ENCODE measurements at regions not wholly inside any gene's neighbourhood (a gene's known extent, or its start where the extent isn't known, plus 50 kb on each side); places are given as distances from the start of the nearest gene placed in this dataset.

DNA sequence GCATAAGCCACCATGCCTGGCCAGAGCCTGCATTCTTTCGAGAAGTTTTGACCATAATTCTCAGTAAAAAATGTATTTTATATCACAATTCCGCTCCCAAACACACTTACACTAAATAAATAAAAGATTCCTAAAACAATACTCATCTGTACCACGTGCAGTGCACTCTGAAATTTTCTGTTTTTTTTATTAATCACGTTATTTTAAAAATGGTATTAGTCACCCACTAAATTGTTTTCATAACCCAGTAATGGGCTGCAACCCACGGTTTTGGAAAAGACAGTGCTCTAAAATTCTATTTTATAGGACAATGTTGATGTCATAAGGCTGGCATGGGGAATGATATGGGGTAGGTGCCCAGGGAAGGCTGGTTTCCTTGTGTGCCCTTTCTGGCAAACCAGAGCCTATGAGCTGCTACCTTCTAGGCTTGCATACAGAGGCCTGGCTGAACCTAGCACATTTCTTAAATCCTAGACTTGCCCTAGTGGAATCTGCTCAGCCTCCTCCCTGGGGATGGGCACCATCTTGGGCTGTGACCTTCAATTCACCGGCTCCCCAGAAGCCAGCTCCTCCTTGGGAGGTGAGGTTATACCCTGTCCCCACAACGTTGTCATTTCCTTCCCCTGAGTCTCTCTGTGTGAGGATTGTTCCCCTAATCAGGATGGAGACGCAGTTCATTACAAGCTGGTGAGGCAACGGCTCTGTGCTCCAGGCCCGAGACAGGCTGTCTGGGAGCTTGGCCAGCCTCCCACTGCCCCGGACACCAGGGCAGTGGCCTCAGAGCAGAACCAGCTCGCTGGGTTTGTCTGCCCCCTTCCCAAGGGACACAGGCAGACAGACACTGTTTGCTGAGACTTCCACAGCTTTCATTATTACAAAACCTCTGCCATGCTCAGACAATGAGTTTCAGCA is 116.5 kb upstream of the NAV2 start:
- no peak for DNase-seq (ENCODE audit: low read depth)

DNA sequence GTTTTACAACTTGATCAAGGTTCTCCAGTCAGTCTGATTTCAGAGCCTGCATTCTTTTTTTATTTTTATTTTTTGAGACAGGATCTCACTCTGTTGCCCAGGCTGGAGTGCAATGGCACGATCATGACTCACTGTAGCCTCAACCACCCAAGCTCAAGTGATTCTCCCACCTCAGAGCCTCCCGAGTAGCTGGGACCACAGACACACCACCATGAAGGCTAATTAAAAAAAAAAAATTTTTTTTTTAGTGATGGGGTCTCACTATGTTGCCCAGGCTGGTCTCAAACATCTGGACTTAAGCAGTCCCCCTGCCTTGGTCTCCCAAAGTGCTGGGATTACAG is 117.2 kb upstream of the NAV2 start:
- DNase-seq (ENCODE audit: low read depth), result no peak

DNA sequence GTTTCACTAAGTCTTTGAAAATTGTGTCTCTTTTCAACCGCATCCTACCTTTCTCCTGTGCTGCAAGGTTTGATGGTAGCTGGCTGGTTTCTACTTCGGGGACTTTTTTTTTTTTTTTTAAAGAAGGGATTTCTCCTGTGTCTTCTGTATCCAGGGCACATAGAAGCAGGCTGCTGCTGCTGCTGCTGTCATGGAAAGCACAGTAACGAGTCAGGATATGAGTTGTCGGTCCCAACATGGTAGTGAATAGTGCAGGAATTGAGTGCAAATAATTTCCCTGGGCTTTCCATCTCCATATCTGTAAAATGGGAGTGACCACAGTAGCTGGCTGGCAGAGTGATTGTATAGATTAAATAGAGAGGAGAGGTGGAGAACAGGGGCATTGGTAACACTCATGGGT is 118.3 kb upstream of the NAV2 start:
- no peak for DNase-seq (ENCODE audit: low read depth)

DNA sequence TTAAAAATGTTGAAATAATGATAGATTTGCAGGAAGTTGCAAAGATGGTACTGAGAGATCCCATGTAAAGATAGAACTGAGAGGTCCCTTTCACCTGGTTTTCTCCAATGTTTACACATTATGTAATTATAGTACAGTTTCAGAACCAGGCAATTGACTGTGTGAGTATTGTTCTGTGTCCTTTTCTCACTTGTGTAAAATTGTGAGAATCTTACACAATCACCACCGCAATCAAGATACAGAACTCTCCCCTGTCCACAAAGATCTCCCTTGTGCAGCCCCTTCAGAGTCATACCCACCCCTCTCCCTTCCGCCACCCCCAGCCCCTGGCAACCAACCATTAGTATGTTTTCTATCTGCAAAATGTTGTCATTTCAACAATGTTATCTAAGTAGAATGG is 119.8 kb upstream of the NAV2 start:
- no peak for DNase-seq (ENCODE audit: low read depth)

DNA sequence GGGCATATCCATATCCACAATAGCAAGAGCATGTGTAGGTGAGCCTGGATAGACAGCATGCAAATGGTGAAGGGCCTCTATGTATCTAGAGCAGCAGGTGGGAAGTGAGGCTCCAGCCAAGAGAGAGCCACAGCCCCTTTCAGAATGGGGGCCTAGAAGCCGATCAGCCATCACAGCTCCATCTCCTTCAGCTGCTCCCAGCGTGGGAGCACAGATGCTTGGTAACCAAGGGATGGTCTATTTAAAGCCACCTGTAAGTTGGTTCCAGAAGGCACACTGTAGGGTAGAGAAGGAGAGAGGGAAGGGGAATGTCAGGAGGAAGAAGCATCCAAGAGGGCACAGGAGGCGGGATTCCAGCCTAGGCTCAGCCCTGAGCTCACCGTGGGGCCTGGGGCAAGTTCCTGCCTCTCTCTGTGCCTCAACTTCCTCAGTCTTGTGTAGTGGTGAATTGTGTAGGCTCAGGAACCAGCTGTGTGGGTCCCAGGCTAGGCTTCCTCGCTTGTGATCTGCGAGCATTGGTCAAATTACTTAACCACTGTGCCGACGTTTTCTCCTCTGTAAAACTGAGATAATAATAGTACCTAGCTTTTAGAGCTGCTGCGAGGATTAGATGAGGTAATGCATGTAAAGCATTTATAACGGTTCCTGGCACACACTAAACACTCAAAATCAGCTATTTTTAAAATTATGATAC is 122.9 kb upstream of the NAV2 start:
- no peak for DNase-seq (ENCODE audit: low read depth)

DNA sequence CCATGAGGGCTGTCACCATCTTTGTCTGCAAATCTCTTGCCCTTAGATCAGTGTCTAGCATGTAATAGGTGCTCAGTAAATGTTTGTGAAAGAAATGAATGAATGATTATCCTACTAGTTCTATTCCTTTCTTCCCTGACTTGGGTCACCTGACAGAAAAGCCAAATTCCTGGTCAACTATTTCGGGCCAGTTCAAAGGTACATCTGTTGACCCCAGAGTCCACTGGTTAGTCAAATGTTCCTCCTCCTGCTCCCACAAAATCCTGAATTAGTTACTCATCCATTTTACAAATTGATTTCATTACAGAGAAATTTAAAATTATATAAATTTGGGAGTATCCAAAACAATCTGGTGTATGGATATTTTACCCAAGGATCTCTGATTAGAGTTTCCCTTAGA is 124.7 kb upstream of the NAV2 start:
- DNase-seq (ENCODE audit: low read depth), result no peak

DNA sequence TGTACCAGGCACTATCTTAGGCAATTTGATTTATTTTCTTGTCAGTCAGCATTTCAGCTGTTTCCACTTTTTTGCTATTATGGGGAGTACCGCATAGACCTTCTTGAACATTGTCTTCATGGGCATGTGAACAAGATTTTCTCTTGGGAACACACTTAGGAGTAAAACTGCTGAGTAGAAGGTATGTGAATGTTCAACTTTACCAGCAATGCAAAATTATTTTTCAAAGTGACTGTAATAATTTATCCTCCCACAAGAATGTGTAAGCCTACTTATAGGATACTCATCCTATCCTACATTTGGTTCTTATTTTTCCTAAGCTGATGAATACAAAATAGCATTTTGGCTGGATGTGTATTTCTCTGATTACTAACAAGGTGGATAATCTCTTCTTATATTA is 132.0 kb upstream of the NAV2 start:
- no peak for DNase-seq (ENCODE audit: low read depth)

DNA sequence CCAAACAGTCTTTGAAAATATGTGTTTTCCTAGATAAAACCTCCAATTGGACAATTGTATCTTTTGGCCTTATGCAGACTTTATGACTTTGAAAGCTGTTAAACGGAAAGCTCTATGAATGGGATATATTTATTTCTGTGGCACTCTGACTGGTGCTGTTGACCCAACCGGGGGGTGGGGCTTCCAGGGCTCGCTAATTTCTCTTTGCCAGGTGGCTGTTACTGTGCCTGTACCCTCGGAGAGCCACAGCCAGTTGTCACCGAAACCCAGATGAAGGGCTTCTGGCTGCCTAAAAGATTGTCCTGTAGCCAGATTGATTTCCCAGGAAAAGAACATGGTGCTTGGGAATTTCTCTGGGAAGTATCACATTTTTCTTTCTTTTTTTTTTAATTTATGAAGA is 132.7 kb upstream of the NAV2 start:
- no peak for DNase-seq (ENCODE audit: low read depth)

DNA sequence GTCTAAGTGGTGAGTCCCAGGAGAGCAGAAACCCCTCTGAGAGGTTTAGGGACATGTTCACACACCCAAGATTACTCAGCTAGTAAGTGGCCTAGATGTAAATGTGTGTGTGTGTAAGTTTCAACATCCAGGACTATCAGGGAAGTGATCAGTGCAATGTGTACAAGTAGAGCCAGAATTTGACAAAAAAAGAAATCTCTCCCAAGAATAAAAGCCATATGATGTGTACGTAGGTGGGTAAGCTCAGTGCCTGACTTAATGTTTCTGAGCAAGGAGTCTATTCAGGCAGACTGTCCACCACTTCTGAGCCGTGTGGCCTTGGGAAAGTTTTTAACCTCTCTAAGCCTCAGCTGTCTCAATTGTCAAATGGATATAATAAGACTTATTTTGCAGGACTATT is 133.8 kb upstream of the NAV2 start:
- DNase-seq (ENCODE audit: low read depth), result no peak

DNA sequence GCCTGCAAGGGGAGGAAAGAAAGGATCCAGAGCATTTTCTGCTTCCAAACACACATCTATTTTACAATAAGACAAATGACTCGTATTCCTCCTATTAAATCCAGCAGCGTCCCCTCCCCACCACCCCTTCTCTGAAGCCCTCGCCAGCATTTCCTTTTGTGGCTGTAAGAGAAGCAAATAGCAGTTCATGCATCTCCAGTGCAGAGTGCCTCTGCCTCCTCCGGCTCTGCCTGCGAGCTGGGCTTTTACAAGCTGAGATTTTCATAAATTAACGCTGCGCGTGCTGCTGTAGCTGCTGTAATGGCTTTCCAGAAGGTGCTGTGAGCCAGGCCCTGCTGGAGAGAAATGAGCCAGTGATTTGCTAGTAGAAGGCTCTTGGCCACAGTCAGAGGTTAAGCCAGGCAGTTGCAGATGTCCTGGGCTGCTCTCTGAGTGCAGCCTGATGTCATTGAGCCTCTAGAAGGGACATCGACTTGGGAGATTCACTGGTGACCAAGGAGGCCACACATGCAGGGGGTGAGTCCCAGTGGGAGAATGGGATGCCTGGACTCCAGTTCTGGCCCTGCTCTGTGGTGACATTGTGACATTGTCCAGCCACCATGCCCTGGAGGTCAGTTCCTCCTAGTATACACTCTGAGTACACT is 134.5 kb upstream of the NAV2 start:
- DNase-seq (ENCODE audit: low read depth), result peak; percentile 35

DNA sequence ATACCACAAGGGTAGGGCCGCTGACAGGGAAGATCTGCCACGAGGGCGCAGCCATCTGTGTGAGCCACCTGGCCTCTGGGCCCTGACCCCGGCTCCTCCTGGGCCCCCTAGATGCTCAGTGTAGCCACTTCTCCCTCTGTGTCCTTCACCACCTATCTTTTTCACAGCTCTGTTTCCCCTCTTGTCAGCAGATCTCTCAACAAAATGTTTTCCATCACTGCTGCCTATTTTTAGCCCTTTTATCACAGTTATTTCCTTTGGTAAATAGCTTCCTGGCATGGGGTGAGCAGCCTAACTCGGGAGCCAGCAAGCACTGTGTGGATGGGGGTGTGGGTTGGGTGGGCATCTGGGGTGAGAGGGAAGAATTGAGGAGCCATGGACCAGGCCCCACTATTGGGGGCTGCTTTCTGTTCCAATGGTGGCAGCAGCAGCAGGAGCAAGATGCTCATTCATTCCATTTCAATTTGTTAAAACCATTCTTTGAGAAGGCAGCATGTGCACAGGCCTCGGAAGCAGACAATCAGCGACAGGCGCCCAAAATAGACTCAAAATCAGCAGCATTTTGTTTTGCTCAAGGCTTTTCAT is 135.2 kb upstream of the NAV2 start:
- no peak for DNase-seq (ENCODE audit: low read depth)

DNA sequence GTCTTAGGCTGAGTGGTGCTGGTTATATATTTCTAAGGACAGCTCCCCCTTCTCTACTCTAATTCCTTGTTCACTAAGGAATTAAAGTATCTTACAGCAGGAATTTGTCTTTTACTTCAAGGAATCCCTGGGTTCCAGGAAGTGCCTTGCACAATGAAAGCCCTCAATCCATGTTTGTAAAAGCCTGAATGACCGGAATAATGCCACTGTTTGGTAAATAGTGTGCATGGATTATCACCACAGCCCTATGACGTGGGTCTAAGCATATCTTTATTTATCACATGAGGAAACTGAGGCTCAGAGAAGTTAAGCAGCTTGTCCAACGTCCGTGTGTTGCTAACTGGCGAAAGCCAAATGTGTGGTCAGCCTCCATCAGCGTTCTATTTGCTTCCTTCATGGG is 135.7 kb upstream of the NAV2 start:
- no peak for DNase-seq (ENCODE audit: low read depth)

DNA sequence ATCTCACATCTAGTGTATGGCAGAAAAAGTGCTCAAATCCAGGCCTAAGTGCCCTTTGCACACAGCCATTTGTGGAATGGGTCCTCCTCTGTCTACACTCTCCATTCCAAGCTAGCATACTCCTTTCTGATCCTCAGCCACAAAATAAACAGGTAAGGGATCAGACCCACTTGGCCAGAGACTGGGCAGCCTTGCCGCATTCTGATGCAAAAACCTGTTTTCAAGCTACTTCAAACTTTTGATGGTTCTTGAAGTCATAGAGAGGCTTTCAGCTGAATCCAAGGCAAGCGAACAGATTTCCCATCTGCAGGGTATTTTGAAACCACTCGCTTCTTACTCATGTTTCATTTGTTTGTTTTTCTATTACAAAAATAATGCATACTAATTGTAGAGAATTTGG is 136.6 kb upstream of the NAV2 start:
- DNase-seq (ENCODE audit: low read depth), result no peak

DNA sequence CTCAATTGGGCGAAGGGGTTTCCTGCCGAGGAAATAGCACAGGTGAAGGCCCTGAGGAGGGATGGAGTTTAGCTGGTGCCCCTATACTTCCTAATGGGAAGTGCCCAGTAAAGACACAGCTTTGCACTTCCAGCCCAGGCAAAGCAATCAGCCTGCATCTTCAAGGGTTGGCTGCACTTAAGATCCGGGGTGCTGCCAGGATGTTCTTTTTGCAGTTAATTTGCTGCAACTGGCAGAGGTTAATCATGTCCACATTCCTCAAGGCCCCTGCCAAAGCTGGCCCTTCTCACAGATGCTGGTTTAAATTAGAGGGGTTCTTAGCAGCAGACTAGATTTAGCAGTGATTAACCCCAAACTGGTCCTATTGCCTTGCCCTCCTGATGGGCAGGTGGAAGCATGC is 137.7 kb upstream of the NAV2 start:
- DNase-seq (ENCODE audit: low read depth), result no peak

DNA sequence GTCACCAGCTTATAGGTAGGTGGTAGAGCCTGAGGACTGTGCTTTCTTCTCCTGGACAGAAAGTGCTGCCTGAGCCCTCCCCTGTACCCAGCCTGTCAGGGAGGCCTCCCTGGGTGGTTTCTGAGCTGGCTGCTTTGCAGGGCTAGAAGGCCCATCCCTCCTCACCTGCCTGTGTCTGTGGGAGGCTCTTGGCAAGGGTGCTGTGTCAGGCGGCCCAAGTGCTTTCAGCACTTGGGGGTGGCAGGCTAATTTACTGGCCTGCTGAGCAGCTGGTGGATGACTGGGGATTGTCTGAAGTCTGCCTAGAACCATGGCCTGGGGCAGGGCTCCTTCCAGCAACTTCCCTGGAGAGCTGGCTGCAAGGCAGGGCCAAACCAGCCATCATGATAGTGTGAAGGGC is 139.0 kb upstream of the NAV2 start:
- DNase-seq (ENCODE audit: low read depth), result no peak

DNA sequence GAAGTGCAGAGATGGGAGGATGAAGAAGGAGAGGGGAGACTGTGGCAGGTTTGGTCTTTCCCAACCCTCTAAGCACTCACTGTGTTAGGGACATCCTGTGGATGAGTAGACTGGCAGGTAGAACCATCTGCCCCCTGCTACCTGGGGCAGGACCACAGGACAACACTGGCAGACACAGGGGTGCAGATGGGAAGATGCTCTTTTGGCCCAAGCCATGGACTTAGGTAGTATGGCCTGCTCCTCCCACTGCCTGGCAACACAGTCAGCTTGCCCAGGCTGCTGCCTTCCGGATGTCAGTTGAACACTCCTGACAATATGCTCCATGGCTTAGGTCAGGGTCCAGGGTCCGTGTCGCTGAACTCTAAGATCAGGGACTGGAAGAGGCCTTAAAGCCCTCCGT is 140.7 kb upstream of the NAV2 start:
- no peak for DNase-seq (ENCODE audit: low read depth)

DNA sequence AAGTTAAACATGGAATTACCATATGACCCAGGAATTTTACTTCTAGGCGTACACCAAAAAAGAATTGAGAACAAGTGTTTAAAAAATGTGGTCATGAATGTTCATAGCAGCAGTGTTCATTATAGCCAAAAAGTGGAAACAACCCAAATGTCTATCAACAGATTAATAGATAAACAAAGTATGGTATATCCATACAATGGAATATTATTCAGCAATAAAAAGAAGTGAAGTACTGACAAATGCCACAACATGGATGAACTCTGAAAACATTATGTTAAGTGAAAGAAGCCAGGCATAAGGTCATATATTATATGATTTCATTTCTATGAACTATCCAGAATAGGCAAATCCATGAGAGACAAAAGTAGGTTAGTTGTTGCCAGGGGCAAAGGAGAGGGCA is 141.7 kb upstream of the NAV2 start:
- DNase-seq (ENCODE audit: low read depth), result no peak

DNA sequence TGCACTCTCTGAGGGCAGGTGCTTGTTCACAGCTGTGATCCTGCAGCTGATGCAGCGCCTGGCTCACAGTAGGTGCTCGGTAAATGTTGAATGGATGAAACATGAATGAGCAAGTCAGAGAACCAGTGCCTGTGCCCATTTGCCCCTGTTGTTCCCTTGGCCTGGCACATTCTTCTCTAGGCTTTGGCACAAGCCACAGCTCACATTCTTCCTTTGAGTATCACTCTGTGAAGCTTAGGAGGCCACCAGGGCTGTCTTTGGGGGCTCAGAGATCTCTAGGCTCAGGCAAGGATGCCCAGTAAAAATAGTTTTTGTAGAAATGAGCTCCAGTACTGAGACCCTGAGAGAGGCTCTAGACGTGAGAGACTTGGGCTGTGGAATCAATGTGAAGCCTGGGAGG is 144.6 kb upstream of the NAV2 start:
- no peak for DNase-seq (ENCODE audit: low read depth)

DNA sequence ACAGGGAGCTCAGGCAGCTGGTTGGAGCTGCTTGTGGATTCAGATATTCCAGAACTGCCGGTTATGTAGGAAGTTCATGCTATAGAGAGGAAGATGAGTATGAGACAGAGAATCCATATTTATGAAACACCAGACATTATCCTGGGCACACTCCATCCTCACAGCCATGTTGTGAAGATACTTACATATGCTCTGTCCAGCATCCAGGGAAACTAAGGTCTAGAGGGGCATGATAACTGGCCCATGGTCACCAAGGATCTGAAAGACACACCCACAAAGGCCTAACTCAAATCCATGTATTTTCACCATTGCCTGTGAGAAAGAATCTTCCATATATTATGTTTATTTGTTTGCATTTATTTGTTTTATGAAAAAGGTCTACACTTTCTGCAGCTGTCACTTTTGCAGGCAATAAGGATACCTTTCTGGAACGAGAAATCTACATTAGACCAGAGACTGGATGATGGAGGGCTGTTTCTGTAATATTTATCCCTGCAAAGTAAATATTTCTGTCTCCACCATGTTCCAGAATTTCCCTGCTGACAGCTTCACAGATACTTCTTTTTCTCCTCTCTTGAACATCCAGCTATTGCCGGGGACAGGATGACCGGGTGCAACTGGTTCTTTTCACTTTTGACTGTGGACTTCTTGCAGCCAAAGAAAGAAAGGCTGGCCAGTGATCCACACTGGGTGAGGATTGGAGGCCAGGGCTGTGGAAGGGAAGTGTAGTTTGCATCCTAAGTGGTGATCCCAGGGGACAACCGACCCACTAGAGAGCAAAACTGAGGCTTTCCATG is 145.9 kb upstream of the NAV2 start:
- DNase-seq (ENCODE audit: low read depth), result no peak

DNA sequence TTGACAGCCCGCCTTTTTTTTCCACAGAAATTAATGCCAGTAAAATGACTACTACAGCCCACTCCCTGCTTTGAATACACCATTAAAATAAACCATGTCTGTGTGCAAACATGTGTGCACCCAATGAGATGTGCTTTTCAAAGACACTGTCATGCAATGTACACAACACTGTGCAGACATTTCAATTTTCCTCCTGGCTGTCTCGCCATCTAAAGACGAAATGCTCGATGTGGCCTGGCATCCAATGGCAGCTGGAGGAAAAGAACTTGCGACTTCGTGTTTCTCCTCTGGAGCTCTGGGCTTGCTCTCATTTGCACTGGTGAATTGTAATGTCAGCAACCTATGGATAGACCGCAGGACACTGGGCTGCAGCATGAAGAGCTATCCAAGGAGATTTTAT is 147.0 kb upstream of the NAV2 start:
- no peak for DNase-seq (ENCODE audit: low read depth)

DNA sequence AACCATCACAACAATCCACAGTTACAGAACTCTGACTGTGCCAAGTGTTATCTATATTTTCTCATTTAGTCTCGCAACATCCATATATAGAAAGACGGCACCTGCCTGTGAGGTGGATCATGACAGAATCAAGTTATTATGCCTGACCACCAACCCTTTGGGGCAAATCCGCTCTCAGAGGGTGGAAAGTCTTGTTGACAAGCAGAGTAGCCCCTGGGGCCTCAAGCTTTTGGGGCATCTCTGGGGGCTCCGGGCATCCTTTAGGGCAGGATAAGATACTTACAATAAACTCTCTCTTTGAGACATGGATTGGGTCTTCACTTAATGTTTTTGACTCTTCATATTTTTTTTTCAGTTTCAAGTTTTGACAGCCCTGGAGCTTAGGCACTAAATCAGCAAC is 150.5 kb upstream of the NAV2 start:
- DNase-seq (ENCODE audit: low read depth), result no peak

DNA sequence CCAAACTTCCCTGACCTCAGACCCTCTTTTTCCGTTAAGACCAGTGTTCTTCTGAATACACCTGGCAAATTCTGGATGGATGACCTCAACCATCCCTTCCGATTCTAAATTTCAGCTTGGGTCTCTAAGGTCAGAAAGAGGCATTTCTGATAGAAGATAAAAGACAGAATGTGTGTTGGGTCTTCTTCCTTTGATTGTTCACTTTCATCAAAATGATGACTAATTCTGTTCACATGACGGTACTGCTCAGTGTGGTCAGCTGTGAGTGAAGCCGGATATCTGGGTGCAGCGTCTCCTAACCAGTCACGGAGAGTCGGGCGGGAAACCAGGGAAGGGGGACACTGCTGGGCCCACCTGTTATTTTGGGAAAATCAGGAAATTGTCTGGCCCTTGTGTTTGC is 151.6 kb upstream of the NAV2 start:
- no peak for DNase-seq (ENCODE audit: low read depth)

Measured in forelimb muscle (tissue), 1 donor.